Activated CD4-positive, alpha-beta T cell treated with anti-CD3 and anti-CD28 coated beads for 36 hours (primary cell): ENCODE measurements at regions not wholly inside any gene's neighbourhood (a gene's known extent, or its start where the extent isn't known, plus 50 kb on each side); places are given as distances from the start of the nearest gene placed in this dataset.

ENCODE experiments used
- ATAC-seq: fragments of 200-7000 bp; cut with Tn5 transposase; one replicate; pipeline ENCODE4 v1.10.0; 2021; ENCODE audit warnings: mild to moderate bottlenecking, moderate library complexity
- CTCF ChIA-PET: fragments of 350-600 bp; sonication (Branson Sonifier 250); formaldehyde crosslinking; loops from one replicate; lab custom pipeline; 2021; ENCODE audit warnings: antibody characterized with exemption; lab: Charles Lee
- POLR2A ChIA-PET: fragments of 350-600 bp; sonication (Branson Sonifier 250); formaldehyde crosslinking; loops from one replicate; lab custom pipeline; 2021; ENCODE audit warnings: antibody characterized with exemption, inconsistent platforms; lab: Charles Lee
- DNase-seq: peaks from one replicate; pipeline ENCODE4 v3.0.0-alpha.2; 2020
- H3K27ac Mint-ChIP-seq: one replicate; pipeline ENCODE4 v1.8.0; 2021; ENCODE audit warnings: mixed read lengths
- H3K27me3 Mint-ChIP-seq: one replicate; pipeline ENCODE4 v1.8.0; 2021; ENCODE audit warnings: mixed read lengths
- H3K36me3 Mint-ChIP-seq: one replicate; pipeline ENCODE4 v1.8.0; 2021; ENCODE audit warnings: low read depth, mixed read lengths
- H3K4me1 Mint-ChIP-seq: one replicate; pipeline ENCODE4 v1.8.0; 2021; ENCODE audit warnings: mixed read lengths
- H3K4me3 Mint-ChIP-seq: one replicate; pipeline ENCODE4 v1.8.0; 2021; ENCODE audit warnings: mild to moderate bottlenecking, moderate library complexity, mixed read lengths
- H3K9me3 Mint-ChIP-seq: one replicate; pipeline ENCODE4 v1.8.0; 2021; ENCODE audit warnings: low read depth, mixed read lengths
- intact Hi-C, 2 experiments: fragments of 100-400 bp; cut with DNase I in 1 of 2; cut with micrococcal nuclease in 1 of 2; formaldehyde crosslinking; loops; one replicate each; pipeline versions ENCODE4 v1.14.2 to v1.15.1; 2022 to 2024; cut with DNase I, micrococcal nuclease

- no peak overlapping the region for H3K27ac Mint-ChIP-seq
- H3K4me3 Mint-ChIP-seq = no peak overlapping the region
- CTCF ChIA-PET = no interaction called here
- ATAC-seq (no peak), DNase-seq (no peak)
- no peaks in the 10 kb centered on the region for H3K4me1 Mint-ChIP-seq
- intact Hi-C loops = no loop called here
- POLR2A ChIA-PET = no interaction called here
- H3K36me3 Mint-ChIP-seq = no peaks in the 10 kb centered on the region
- peaks cover 3% of the 10 kb centered on the region for H3K9me3 Mint-ChIP-seq
- no peaks in the 10 kb centered on the region for H3K27me3 Mint-ChIP-seq
These were observed 401.2 kb upstream of the CDH7 start for GRCh38 chr18:65349635-65350034.

DNA sequence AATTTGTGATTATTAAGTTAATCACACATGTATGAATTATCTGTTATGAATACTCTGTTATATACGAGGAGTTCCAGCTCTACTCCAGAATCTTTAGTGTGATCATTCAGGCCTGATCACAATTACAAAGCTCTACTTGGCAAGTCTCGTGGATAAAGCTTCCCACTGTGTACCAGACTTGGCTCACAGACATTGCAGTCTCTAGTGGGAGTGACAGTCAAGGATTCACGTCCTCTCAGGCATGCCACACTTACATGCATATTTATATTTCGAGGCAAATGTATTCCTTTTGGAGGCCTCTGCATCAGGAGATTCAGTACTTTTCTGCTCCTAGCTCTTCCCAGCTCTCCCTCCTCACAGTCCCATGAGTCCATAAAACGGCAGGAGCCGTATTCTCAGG, 403.4 kb upstream of the CDH7 start:
- Mint-ChIP-seq H3K9me3 (peaks cover 3% of the 10 kb centered on the region), H3K27me3 (no peaks in the 10 kb centered on the region), H3K36me3 (no peaks in the 10 kb centered on the region), H3K27ac (no peak overlapping the region), H3K4me3 (no peak overlapping the region), H3K4me1 (no peaks in the 10 kb centered on the region)
- CTCF ChIA-PET = interaction anchor here (0.7 kb wide), 1 partner anchor 1093 kb away, joined by 3 read pairs; no protein-coding TSS in a partner anchor
- intact Hi-C loops = no loop called here
- ATAC-seq = no peak
- POLR2A ChIA-PET = no interaction called here
- no peak for DNase-seq

GRCh38 chr18:65346086-65346485, 404.7 kb upstream of the CDH7 start:
- Mint-ChIP-seq H3K27ac (no peak overlapping the region), H3K4me1 (no peaks in the 10 kb centered on the region)
- intact Hi-C loops = no loop called here

GRCh38 chr18:65343571-65343970, 407.2 kb upstream of the CDH7 start:
- Mint-ChIP-seq H3K4me1 (no peaks in the 10 kb centered on the region), H3K27me3 (no peaks in the 10 kb centered on the region), H3K36me3 (no peaks in the 10 kb centered on the region), H3K27ac (no peak overlapping the region), H3K4me3 (no peak overlapping the region), H3K9me3 (peaks cover 3% of the 10 kb centered on the region)
- intact Hi-C loops = no loop called here
- CTCF ChIA-PET = no interaction called here
- POLR2A ChIA-PET = no interaction called here
- ATAC-seq = no peak
- DNase-seq = no peak

More at GRCh38 chr18:65346086-65346485, 404.7 kb upstream of the CDH7 start:
- ATAC-seq = no peak
- ChIA-PET POLR2A (no interaction called here), CTCF (no interaction called here)
- Mint-ChIP-seq H3K36me3 (no peaks in the 10 kb centered on the region), H3K9me3 (peaks cover 3% of the 10 kb centered on the region), H3K27me3 (no peaks in the 10 kb centered on the region), H3K4me3 (no peak overlapping the region)
- DNase-seq = no peak

DNA sequence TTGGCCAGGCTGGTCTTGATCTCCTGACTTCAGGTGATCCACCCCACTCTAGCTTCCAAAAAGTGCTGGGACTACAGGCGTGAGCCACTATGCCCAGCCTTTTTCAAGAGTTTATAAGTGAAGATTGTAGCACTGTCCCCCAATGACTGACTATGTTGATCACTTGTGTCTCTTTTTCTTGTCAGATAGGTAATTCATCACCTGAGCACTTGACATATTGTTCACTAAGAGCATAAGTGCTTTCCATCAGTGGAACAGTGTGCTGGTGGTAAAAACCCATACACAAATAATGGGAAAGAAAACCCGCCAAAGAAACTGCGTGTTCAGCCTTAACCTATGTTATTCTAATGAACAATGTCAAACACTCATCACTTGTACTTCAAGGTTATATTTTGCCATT, 414.4 kb upstream of the CDH7 start:
- ChIA-PET POLR2A (no interaction called here), CTCF (no interaction called here)
- no peaks in the 10 kb centered on the region for H3K27me3 Mint-ChIP-seq
- H3K36me3 Mint-ChIP-seq = no peaks in the 10 kb centered on the region
- H3K4me1 Mint-ChIP-seq = no peaks in the 10 kb centered on the region
- ATAC-seq (no peak), DNase-seq (no peak)
- peaks cover 2% of the 10 kb centered on the region for H3K9me3 Mint-ChIP-seq
- intact Hi-C loops = no loop called here
- no peak overlapping the region for H3K27ac Mint-ChIP-seq
- no peak overlapping the region for H3K4me3 Mint-ChIP-seq

DNA sequence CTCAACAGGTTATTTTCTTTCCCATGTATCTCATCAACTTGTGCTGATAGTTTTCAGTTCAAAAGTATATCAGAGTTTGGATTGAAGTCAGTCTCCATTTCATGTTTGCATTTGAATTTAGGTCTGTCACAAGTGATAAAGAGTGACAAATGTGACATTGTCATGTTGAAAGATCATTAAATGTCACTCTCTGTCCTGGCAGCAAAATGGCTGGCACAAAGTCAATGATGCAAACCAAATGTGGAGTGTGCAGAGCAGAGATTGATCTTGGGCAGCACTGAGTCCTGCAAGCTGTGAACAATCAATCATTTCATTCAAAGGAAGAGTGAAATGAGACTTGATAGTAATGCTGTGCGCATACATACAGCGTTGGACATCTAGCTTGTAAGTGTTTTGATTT, 421.8 kb upstream of the CDH7 start:
- no peaks in the 10 kb centered on the region for H3K27me3 Mint-ChIP-seq
- H3K27ac Mint-ChIP-seq = no peak overlapping the region
- H3K36me3 Mint-ChIP-seq = no peaks in the 10 kb centered on the region
- intact Hi-C loops = no loop called here
- ATAC-seq (no peak), DNase-seq (no peak)
- H3K4me3 Mint-ChIP-seq = no peak overlapping the region
- H3K4me1 Mint-ChIP-seq = no peaks in the 10 kb centered on the region
- POLR2A ChIA-PET = no interaction called here
- CTCF ChIA-PET = no interaction called here
- H3K9me3 Mint-ChIP-seq = peaks cover 10% of the 10 kb centered on the region

DNA sequence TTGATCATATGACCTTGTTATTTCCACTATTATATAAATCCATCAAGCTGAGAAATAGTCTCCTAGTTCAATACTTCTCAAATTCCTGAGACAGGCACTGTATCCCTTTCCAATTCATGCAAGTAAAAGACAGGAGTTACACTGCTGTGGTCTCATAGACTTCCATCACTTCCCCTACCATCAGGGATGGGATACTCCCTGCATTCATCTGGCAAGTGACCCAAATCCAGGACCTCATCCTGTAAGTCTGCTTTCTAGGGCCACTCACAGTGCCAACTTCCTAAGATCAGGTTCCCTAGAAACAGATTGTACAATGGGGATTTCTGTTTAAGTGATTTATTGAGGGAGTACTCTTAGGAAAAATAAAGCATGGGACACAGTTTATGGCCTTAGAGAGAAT, 424.0 kb upstream of the CDH7 start:
- no peak overlapping the region for H3K27ac Mint-ChIP-seq
- DNase-seq = no peak

GRCh38 chr18:65322895-65323294, 427.9 kb upstream of the CDH7 start:
- Mint-ChIP-seq H3K27ac (no peak overlapping the region), H3K4me3 (no peak overlapping the region), H3K36me3 (no peaks in the 10 kb centered on the region), H3K4me1 (no peaks in the 10 kb centered on the region), H3K27me3 (no peaks in the 10 kb centered on the region), H3K9me3 (peaks cover 10% of the 10 kb centered on the region)
- ChIA-PET CTCF (no interaction called here), POLR2A (no interaction called here)
- DNase-seq = no peak
- intact Hi-C loops = no loop called here
- no peak for ATAC-seq

More for the DNA sequence above, 424.0 kb upstream of the CDH7 start:
- POLR2A ChIA-PET = no interaction called here
- intact Hi-C loops = no loop called here
- ATAC-seq = no peak
- Mint-ChIP-seq H3K27me3 (no peaks in the 10 kb centered on the region), H3K36me3 (no peaks in the 10 kb centered on the region), H3K4me1 (no peaks in the 10 kb centered on the region), H3K4me3 (no peak overlapping the region), H3K9me3 (peaks cover 10% of the 10 kb centered on the region)
- CTCF ChIA-PET = no interaction called here

- Mint-ChIP-seq H3K9me3 (peaks cover 3% of the 10 kb centered on the region), H3K27ac (no peak overlapping the region), H3K27me3 (no peaks in the 10 kb centered on the region), H3K4me3 (no peak overlapping the region), H3K36me3 (no peaks in the 10 kb centered on the region), H3K4me1 (no peaks in the 10 kb centered on the region)
- POLR2A ChIA-PET = no interaction called here
- intact Hi-C loops = no loop called here
- DNase-seq (no peak), ATAC-seq (no peak)
- CTCF ChIA-PET = no interaction called here
These were observed 452.4 kb upstream of the CDH7 start for GRCh38 chr18:65298422-65298821.

- H3K9me3 Mint-ChIP-seq = peaks cover 4% of the 10 kb centered on the region
These were observed 461.9 kb upstream of the CDH7 start for GRCh38 chr18:65288908-65289307.

GRCh38 chr18:65287652-65288051, 463.2 kb upstream of the CDH7 start:
- intact Hi-C loops = no loop called here
- H3K27me3 Mint-ChIP-seq = no peaks in the 10 kb centered on the region
- POLR2A ChIA-PET = no interaction called here

More at GRCh38 chr18:65288908-65289307, 461.9 kb upstream of the CDH7 start:
- Mint-ChIP-seq H3K27me3 (no peaks in the 10 kb centered on the region), H3K4me3 (no peak overlapping the region), H3K27ac (no peak overlapping the region), H3K36me3 (no peaks in the 10 kb centered on the region), H3K4me1 (no peaks in the 10 kb centered on the region)
- ChIA-PET CTCF (interaction anchor here (0.8 kb wide), 1 partner anchor 15 kb away, joined by 3 read pairs; no protein-coding TSS in a partner anchor), POLR2A (no interaction called here)
- no peak for DNase-seq
- intact Hi-C loops = no loop called here
- ATAC-seq = no peak

GRCh38 chr18:65282096-65282495, 468.7 kb upstream of the CDH7 start:
- Mint-ChIP-seq H3K36me3 (no peaks in the 10 kb centered on the region), H3K4me3 (no peak overlapping the region), H3K9me3 (peaks cover 18% of the 10 kb centered on the region), H3K27me3 (no peaks in the 10 kb centered on the region), H3K27ac (no peak overlapping the region), H3K4me1 (no peaks in the 10 kb centered on the region)
- DNase-seq (no peak), ATAC-seq (no peak)
- ChIA-PET POLR2A (no interaction called here), CTCF (no interaction called here)
- intact Hi-C loops = no loop called here

More at GRCh38 chr18:65287652-65288051, 463.2 kb upstream of the CDH7 start:
- H3K27ac Mint-ChIP-seq = no peak overlapping the region
- DNase-seq (no peak), ATAC-seq (no peak)
- no peaks in the 10 kb centered on the region for H3K4me1 Mint-ChIP-seq
- no peaks in the 10 kb centered on the region for H3K36me3 Mint-ChIP-seq
- H3K9me3 Mint-ChIP-seq = peaks cover 6% of the 10 kb centered on the region
- H3K4me3 Mint-ChIP-seq = no peak overlapping the region
- CTCF ChIA-PET = no interaction called here
